ENCODE measurements at regions not wholly inside any gene's neighbourhood (a gene's known extent, or its start where the extent isn't known, plus 50 kb on each side); places are given as distances from the start of the nearest gene placed in this dataset.

- TF ChIP-seq CTCF (conservative IDR thresholded peaks at IDR 0.05), result no peak
- no peak overlapping the region for H3K27ac Mint-ChIP-seq (ENCODE audit: unreplicated experiment)
- peaks cover 9% of the 10 kb centered on the region for H3K9me3 Mint-ChIP-seq
- no peaks in the 10 kb centered on the region for H3K27me3 Mint-ChIP-seq (ENCODE audit: low read depth)
- no peak for DNase-seq (ENCODE audit: low read depth, low spot score)
- no peak overlapping the region for H3K4me3 Mint-ChIP-seq
- H3K36me3 Mint-ChIP-seq (ENCODE audit: low read depth), result no peaks in the 10 kb centered on the region
- H3K4me1 Mint-ChIP-seq, result no peaks in the 10 kb centered on the region
Observed at GRCh38 chr4:138636781-138637180, 378.8 kb upstream of the NOCT start.

GRCh38 chr4:138634915-138635314, 380.7 kb upstream of the NOCT start:
- Mint-ChIP-seq H3K36me3 (ENCODE audit: low read depth) (no peaks in the 10 kb centered on the region), H3K27ac (ENCODE audit: unreplicated experiment) (no peak overlapping the region), H3K27me3 (ENCODE audit: low read depth) (no peaks in the 10 kb centered on the region), H3K9me3 (peaks cover 5% of the 10 kb centered on the region), H3K4me1 (no peaks in the 10 kb centered on the region), H3K4me3 (no peak overlapping the region)
- no peak for TF ChIP-seq CTCF (conservative IDR thresholded peaks at IDR 0.05)
- no peak for DNase-seq (ENCODE audit: low read depth, low spot score)

- Mint-ChIP-seq H3K27ac (ENCODE audit: unreplicated experiment) (no peak overlapping the region), H3K4me1 (no peaks in the 10 kb centered on the region), H3K4me3 (no peak overlapping the region)
Observed at GRCh38 chr4:138633580-138633904, 382.0 kb upstream of the NOCT start.

GRCh38 chr4:138632856-138633579, 382.6 kb upstream of the NOCT start:
- DNase-seq (ENCODE audit: low read depth, low spot score), result no peak
- Mint-ChIP-seq H3K36me3 (ENCODE audit: low read depth) (no peaks in the 10 kb centered on the region), H3K27me3 (ENCODE audit: low read depth) (no peaks in the 10 kb centered on the region), H3K4me3 (no peak overlapping the region), H3K9me3 (peaks cover 5% of the 10 kb centered on the region), H3K27ac (ENCODE audit: unreplicated experiment) (peak overlapping the region; percentile 2), H3K4me1 (no peaks in the 10 kb centered on the region)
- no peak for TF ChIP-seq CTCF (conservative IDR thresholded peaks at IDR 0.05)

More at GRCh38 chr4:138633580-138633904, 382.0 kb upstream of the NOCT start:
- no peak for TF ChIP-seq CTCF (conservative IDR thresholded peaks at IDR 0.05)
- Mint-ChIP-seq H3K36me3 (ENCODE audit: low read depth) (no peaks in the 10 kb centered on the region), H3K9me3 (peaks cover 5% of the 10 kb centered on the region), H3K27me3 (ENCODE audit: low read depth) (no peaks in the 10 kb centered on the region)
- DNase-seq (ENCODE audit: low read depth, low spot score), result no peak

- no peaks in the 10 kb centered on the region for H3K27me3 Mint-ChIP-seq (ENCODE audit: low read depth)
- H3K27ac Mint-ChIP-seq (ENCODE audit: unreplicated experiment), result no peak overlapping the region
- no peak overlapping the region for H3K4me3 Mint-ChIP-seq
- H3K9me3 Mint-ChIP-seq, result peaks cover 5% of the 10 kb centered on the region
- TF ChIP-seq CTCF (conservative IDR thresholded peaks at IDR 0.05), result no peak
- DNase-seq (ENCODE audit: low read depth, low spot score), result no peak
- no peaks in the 10 kb centered on the region for H3K36me3 Mint-ChIP-seq (ENCODE audit: low read depth)
- H3K4me1 Mint-ChIP-seq, result no peaks in the 10 kb centered on the region
Observed at GRCh38 chr4:138630666-138631065, 384.9 kb upstream of the NOCT start.

Data from neural crest cell (in vitro differentiated cells).